ENCODE measurements at regions not wholly inside any gene's neighbourhood (a gene's known extent, or its start where the extent isn't known, plus 50 kb on each side); places are given as distances from the start of the nearest gene placed in this dataset.

GRCh38 chr18:54696616-54697293 is 105.7 kb downstream of the DYNAP start:
- TF ChIP-seq CTCF (IDR thresholded peaks at IDR 0.05; ENCODE audit: low read depth, low read length, poor library complexity, severe bottlenecking): no peak
- TF ChIP-seq EZH2phosphoT487 (IDR thresholded peaks at IDR 0.05; ENCODE audit: borderline replicate concordance, low read length): no peak
